Keratinocyte (primary cell): ENCODE measurements at regions not wholly inside any gene's neighbourhood (a gene's known extent, or its start where the extent isn't known, plus 50 kb on each side); places are given as distances from the start of the nearest gene placed in this dataset.

Experiments used
- DNase-seq: peaks from one replicate; pipeline ENCODE4 v3.0.0-alpha.2; 2011; ENCODE audit warnings: low read depth, missing footprints, low spot score
- FAIRE-seq: peaks from 2 replicates; lab custom pipeline; 2011; peaks lifted over from hg19 to GRCh38; lab: Jason Lieb, UNC
- H2AFZ ChIP-seq: 2 replicates; pipeline ENCODE4 v1.6.0; 2012; ENCODE audit warnings: low read length, control low read depth, inconsistent platforms; ENCODE audit not compliant: control insufficient read depth
- H3K27ac ChIP-seq: 2 replicates; pipeline ENCODE4 v1.5.1; 2011; ENCODE audit warnings: low read length; ENCODE audit not compliant: control insufficient read depth, insufficient read depth
- H3K27me3 ChIP-seq: 3 replicates; pipeline ENCODE4 v1.6.0; 2011; ENCODE audit warnings: low read length; ENCODE audit not compliant: control insufficient read depth, insufficient read depth; ENCODE audit errors: extremely low read depth
- H3K36me3 ChIP-seq, 2 experiments: 2 replicates in 1 of 2; 3 replicates in 1 of 2; pipeline ENCODE4 v1.5.1; 2011; ENCODE audit warnings: low read length in 2 of 2, mild to moderate bottlenecking in 1 of 2; ENCODE audit not compliant: control insufficient read depth in 2 of 2, insufficient read depth in 2 of 2; ENCODE audit errors: extremely low read depth in 1 of 2
- H3K4me1 ChIP-seq: 3 replicates; pipeline ENCODE4 v1.5.1; 2011; ENCODE audit warnings: low read length; ENCODE audit not compliant: control insufficient read depth, insufficient read depth; ENCODE audit errors: extremely low read depth
- H3K4me2 ChIP-seq: 3 replicates; pipeline ENCODE4 v1.6.0; 2011; ENCODE audit warnings: low read depth, low read length; ENCODE audit not compliant: control insufficient read depth, insufficient read depth; ENCODE audit errors: extremely low read depth
- H3K4me3 ChIP-seq, 3 experiments: fragments of 200-600 bp in 1 of 3; sonication (generic) in 1 of 3; 2 replicates in 2 of 3; 3 replicates in 1 of 3; pipeline ENCODE4 v1.5.1; 2011 to 2016; ENCODE audit warnings: low read length in 3 of 3, mild to moderate bottlenecking in 3 of 3, control low read depth in 2 of 3, inconsistent platforms in 1 of 3, low read depth in 1 of 3, mixed read lengths in 1 of 3, mixed run types in 1 of 3, moderate library complexity in 1 of 3; ENCODE audit not compliant: control insufficient read depth in 2 of 3, insufficient read depth in 2 of 3; ENCODE audit errors: extremely low read depth in 1 of 3
- H3K79me2 ChIP-seq: 2 replicates; pipeline ENCODE4 v1.6.0; 2012; ENCODE audit warnings: low read length; ENCODE audit not compliant: control insufficient read depth, insufficient read depth
- H3K9ac ChIP-seq: 3 replicates; pipeline ENCODE4 v1.6.0; 2011; ENCODE audit warnings: low read length; ENCODE audit not compliant: control insufficient read depth, insufficient read depth; ENCODE audit errors: extremely low read depth
- H3K9me1 ChIP-seq: 3 replicates; pipeline ENCODE4 v1.6.0; 2011; ENCODE audit warnings: low read length; ENCODE audit not compliant: control insufficient read depth, insufficient read depth; ENCODE audit errors: extremely low read depth
- H3K9me3 ChIP-seq: 2 replicates; pipeline ENCODE4 v1.5.1; 2012; ENCODE audit warnings: low read depth, low read length; ENCODE audit not compliant: control insufficient read depth
- H4K20me1 ChIP-seq: 3 replicates; pipeline ENCODE4 v1.6.0; 2011; ENCODE audit warnings: low read length; ENCODE audit not compliant: control insufficient read depth, insufficient read depth; ENCODE audit errors: extremely low read depth
- EZH2 ChIP-seq: IDR thresholded peaks from one replicate; pipeline ENCODE4 v1.6.1; 2012; ENCODE audit warnings: inconsistent platforms, mild to moderate bottlenecking, low read length, moderate library complexity
- dilution Hi-C: fragments of 300-500 bp; cut with MboI; formaldehyde crosslinking; loops from one replicate; pipeline ENCODE4 v1.7.0; 2020; ENCODE audit warnings: low sequenced_read_pairs; ENCODE audit not compliant: extremely low pct_ligation_motif_present
- TF ChIP-seq, protein P1 (sequence below), 3 experiments: IDR thresholded peaks in 1 of 3; conservative IDR thresholded peaks in 1 of 3; optimal IDR thresholded peaks in 1 of 3; 2 replicates in 2 of 3; 3 replicates in 1 of 3; pipeline versions ENCODE3 to v1.5.1; 2011; ENCODE audit warnings: low read length in 3 of 3, mild to moderate bottlenecking in 3 of 3, moderate library complexity in 2 of 3, control low read depth in 1 of 3, inconsistent platforms in 1 of 3; ENCODE audit not compliant: insufficient read depth in 2 of 3; ENCODE audit errors: extremely low read depth in 1 of 3

GRCh38 chr13:97631158-97631557, 197.2 kb downstream of the RAP2A start:
- H3K4me3 ChIP-seq: no peak overlapping the region
- no peaks in the 10 kb centered on the region for H4K20me1 ChIP-seq
- no peaks in the 10 kb centered on the region for H3K36me3 ChIP-seq
- H3K9ac ChIP-seq: no peak overlapping the region
- H3K9me3 ChIP-seq: no peaks in the 10 kb centered on the region
- no peaks in the 10 kb centered on the region for H3K27me3 ChIP-seq
- no peak for DNase-seq
- H3K4me2 ChIP-seq: no peak overlapping the region
- no peak for TF ChIP-seq EZH2
- TF ChIP-seq, protein P1, sequence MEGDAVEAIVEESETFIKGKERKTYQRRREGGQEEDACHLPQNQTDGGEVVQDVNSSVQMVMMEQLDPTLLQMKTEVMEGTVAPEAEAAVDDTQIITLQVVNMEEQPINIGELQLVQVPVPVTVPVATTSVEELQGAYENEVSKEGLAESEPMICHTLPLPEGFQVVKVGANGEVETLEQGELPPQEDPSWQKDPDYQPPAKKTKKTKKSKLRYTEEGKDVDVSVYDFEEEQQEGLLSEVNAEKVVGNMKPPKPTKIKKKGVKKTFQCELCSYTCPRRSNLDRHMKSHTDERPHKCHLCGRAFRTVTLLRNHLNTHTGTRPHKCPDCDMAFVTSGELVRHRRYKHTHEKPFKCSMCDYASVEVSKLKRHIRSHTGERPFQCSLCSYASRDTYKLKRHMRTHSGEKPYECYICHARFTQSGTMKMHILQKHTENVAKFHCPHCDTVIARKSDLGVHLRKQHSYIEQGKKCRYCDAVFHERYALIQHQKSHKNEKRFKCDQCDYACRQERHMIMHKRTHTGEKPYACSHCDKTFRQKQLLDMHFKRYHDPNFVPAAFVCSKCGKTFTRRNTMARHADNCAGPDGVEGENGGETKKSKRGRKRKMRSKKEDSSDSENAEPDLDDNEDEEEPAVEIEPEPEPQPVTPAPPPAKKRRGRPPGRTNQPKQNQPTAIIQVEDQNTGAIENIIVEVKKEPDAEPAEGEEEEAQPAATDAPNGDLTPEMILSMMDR (optimal IDR thresholded peaks at IDR 0.05 in 1 of 3, IDR thresholded peaks at IDR 0.05 in 1 of 3, conservative IDR thresholded peaks at IDR 0.05 in 1 of 3; ENCODE audit: extremely low read depth in 1 of 3, insufficient read depth in 2 of 3, low read length in 3 of 3): peak in 2 of 3 experiments; percentile 6 to 36
- H3K4me1 ChIP-seq: no peaks in the 10 kb centered on the region
- H3K9me1 ChIP-seq: no peaks in the 10 kb centered on the region
- dilution Hi-C loops: no loop called here
- H3K79me2 ChIP-seq: no peaks in the 10 kb centered on the region
- no peak overlapping the region for H2AFZ ChIP-seq
- no peak for FAIRE-seq
- no peak overlapping the region for H3K27ac ChIP-seq

GRCh38 chr13:97639236-97639635, 205.3 kb downstream of the RAP2A start:
- TF ChIP-seq EZH2: no peak
- FAIRE-seq: no peak
- no peak overlapping the region for H3K4me3 ChIP-seq
- no peak overlapping the region for H2AFZ ChIP-seq
- no peak overlapping the region for H3K4me2 ChIP-seq
- H4K20me1 ChIP-seq: no peaks in the 10 kb centered on the region
- no peak overlapping the region for H3K9ac ChIP-seq
- no peak for DNase-seq
- no peaks in the 10 kb centered on the region for H3K9me1 ChIP-seq
- H3K79me2 ChIP-seq: no peaks in the 10 kb centered on the region
- dilution Hi-C loops: no loop called here
- no peaks in the 10 kb centered on the region for H3K36me3 ChIP-seq
- no peak overlapping the region for H3K27ac ChIP-seq
- H3K27me3 ChIP-seq: no peaks in the 10 kb centered on the region
- no peaks in the 10 kb centered on the region for H3K4me1 ChIP-seq
- no peaks in the 10 kb centered on the region for H3K9me3 ChIP-seq

- no peak overlapping the region for H2AFZ ChIP-seq
- no peaks in the 10 kb centered on the region for H3K4me1 ChIP-seq
- H3K79me2 ChIP-seq: no peaks in the 10 kb centered on the region
- no peak for DNase-seq
- no peaks in the 10 kb centered on the region for H3K9me1 ChIP-seq
- TF ChIP-seq EZH2: no peak
- TF ChIP-seq, protein P1 (optimal IDR thresholded peaks at IDR 0.05 in 1 of 3, IDR thresholded peaks at IDR 0.05 in 1 of 3, conservative IDR thresholded peaks at IDR 0.05 in 1 of 3; ENCODE audit: extremely low read depth in 1 of 3, insufficient read depth in 2 of 3, low read length in 3 of 3): no peak
- H3K9me3 ChIP-seq: no peaks in the 10 kb centered on the region
- no peaks in the 10 kb centered on the region for H3K27me3 ChIP-seq
- FAIRE-seq: no peak
- H3K4me2 ChIP-seq: no peak overlapping the region
- no peaks in the 10 kb centered on the region for H3K36me3 ChIP-seq
- no peak overlapping the region for H3K27ac ChIP-seq
- H3K9ac ChIP-seq: no peak overlapping the region
- dilution Hi-C loops: no loop called here
- no peak overlapping the region for H3K4me3 ChIP-seq
- H4K20me1 ChIP-seq: no peaks in the 10 kb centered on the region
Measured at GRCh38 chr13:97640268-97640667, 206.3 kb downstream of the RAP2A start.
